ENCODE measurements at regions not wholly inside any gene's neighbourhood (a gene's known extent, or its start where the extent isn't known, plus 50 kb on each side); places are given as distances from the start of the nearest gene placed in this dataset.
"Not testable (repeated sequence)": the region's sequence is repeated elsewhere in the genome, so short reads cannot be mapped to it uniquely, and the experiment has no call there.

- Histone ChIP-seq H3K4me1 (ENCODE audit: low read length) (peaks cover 3% of the 10 kb centered on the region; the same call in 1 of the 2 replicates), H3K9me3 (replicated peaks; ENCODE audit: insufficient read depth, low read length) (no peaks in the 10 kb centered on the region), H2AFZ (ENCODE audit: low read length) (no peak overlapping the region), H3K79me2 (ENCODE audit: low read length) (no peaks in the 10 kb centered on the region), H3K9ac (ENCODE audit: low read length) (no peak overlapping the region), H3F3A (ENCODE audit: insufficient read depth, low read length) (peaks cover 5% of the 10 kb centered on the region), H4K20me1 (ENCODE audit: insufficient read depth, low read length) (no peaks in the 10 kb centered on the region), H3K36me3 (replicated peaks; ENCODE audit: insufficient read depth, low read length) (no peaks in the 10 kb centered on the region), H3K27ac (ENCODE audit: low read length) (no peak overlapping the region), H3K27me3 (replicated peaks; ENCODE audit: insufficient read depth, low read length) (peaks cover 13% of the 10 kb centered on the region), H3K4me3 (ENCODE audit: low read length) (no peak overlapping the region), H3K4me2 (ENCODE audit: low read depth, low read length) (no peak overlapping the region), H3K9me2 (replicated peaks; ENCODE audit: insufficient read depth, low read length) (no peaks in the 10 kb centered on the region)
- DNase-seq, result no peak
- no peak for TF ChIP-seq EZH2phosphoT487 (IDR thresholded peaks at IDR 0.05; ENCODE audit: low read length)
- TF ChIP-seq, protein P1, sequence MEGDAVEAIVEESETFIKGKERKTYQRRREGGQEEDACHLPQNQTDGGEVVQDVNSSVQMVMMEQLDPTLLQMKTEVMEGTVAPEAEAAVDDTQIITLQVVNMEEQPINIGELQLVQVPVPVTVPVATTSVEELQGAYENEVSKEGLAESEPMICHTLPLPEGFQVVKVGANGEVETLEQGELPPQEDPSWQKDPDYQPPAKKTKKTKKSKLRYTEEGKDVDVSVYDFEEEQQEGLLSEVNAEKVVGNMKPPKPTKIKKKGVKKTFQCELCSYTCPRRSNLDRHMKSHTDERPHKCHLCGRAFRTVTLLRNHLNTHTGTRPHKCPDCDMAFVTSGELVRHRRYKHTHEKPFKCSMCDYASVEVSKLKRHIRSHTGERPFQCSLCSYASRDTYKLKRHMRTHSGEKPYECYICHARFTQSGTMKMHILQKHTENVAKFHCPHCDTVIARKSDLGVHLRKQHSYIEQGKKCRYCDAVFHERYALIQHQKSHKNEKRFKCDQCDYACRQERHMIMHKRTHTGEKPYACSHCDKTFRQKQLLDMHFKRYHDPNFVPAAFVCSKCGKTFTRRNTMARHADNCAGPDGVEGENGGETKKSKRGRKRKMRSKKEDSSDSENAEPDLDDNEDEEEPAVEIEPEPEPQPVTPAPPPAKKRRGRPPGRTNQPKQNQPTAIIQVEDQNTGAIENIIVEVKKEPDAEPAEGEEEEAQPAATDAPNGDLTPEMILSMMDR (IDR thresholded peaks at IDR 0.05; ENCODE audit: low read length), result no peak
- TF ChIP-seq EZH2 (optimal IDR thresholded peaks at IDR 0.05; ENCODE audit: low read depth, low read length), result no peak
Measured at GRCh38 chr3:103516950-103517349, 1082.1 kb downstream of the ZPLD1 start.

GRCh38 chr3:103531327-103531726 lies 1096.5 kb downstream of the ZPLD1 start:
- not testable (repeated sequence) for H3K4me1 ChIP-seq (ENCODE audit: low read length); H3K36me3 ChIP-seq (replicated peaks; ENCODE audit: insufficient read depth, low read length); H3K9me3 ChIP-seq (replicated peaks; ENCODE audit: insufficient read depth, low read length); H3K27me3 ChIP-seq (replicated peaks; ENCODE audit: insufficient read depth, low read length); H3K79me2 ChIP-seq (ENCODE audit: low read length); H3K9ac ChIP-seq (ENCODE audit: low read length); H3K4me3 ChIP-seq (ENCODE audit: low read length); H2AFZ ChIP-seq (ENCODE audit: low read length); H3K27ac ChIP-seq (ENCODE audit: low read length); DNase-seq; H3K9me2 ChIP-seq (replicated peaks; ENCODE audit: insufficient read depth, low read length); H3K4me2 ChIP-seq (ENCODE audit: low read depth, low read length); H3F3A ChIP-seq (ENCODE audit: insufficient read depth, low read length); H4K20me1 ChIP-seq (ENCODE audit: insufficient read depth, low read length)

- no peaks in the 10 kb centered on the region for H3K4me1 ChIP-seq (ENCODE audit: low read length)
- H3F3A ChIP-seq (ENCODE audit: insufficient read depth, low read length), result no peaks in the 10 kb centered on the region
- H3K9me3 ChIP-seq (replicated peaks; ENCODE audit: insufficient read depth, low read length), result no peaks in the 10 kb centered on the region
- H3K79me2 ChIP-seq (ENCODE audit: low read length), result no peaks in the 10 kb centered on the region
- no peaks in the 10 kb centered on the region for H3K36me3 ChIP-seq (replicated peaks; ENCODE audit: insufficient read depth, low read length)
- TF ChIP-seq EZH2phosphoT487 (IDR thresholded peaks at IDR 0.05; ENCODE audit: low read length) (no peak), EZH2 (optimal IDR thresholded peaks at IDR 0.05; ENCODE audit: low read depth, low read length) (no peak)
- TF ChIP-seq, protein P1 (IDR thresholded peaks at IDR 0.05; ENCODE audit: low read length), result no peak
- H3K27ac ChIP-seq (ENCODE audit: low read length), result no peak overlapping the region
- no peak for DNase-seq
- no peaks in the 10 kb centered on the region for H3K27me3 ChIP-seq (replicated peaks; ENCODE audit: insufficient read depth, low read length)
- H4K20me1 ChIP-seq (ENCODE audit: insufficient read depth, low read length), result no peaks in the 10 kb centered on the region
- no peak overlapping the region for H3K9ac ChIP-seq (ENCODE audit: low read length)
- no peak overlapping the region for H2AFZ ChIP-seq (ENCODE audit: low read length)
- H3K4me2 ChIP-seq (ENCODE audit: low read depth, low read length), result no peak overlapping the region
- H3K9me2 ChIP-seq (replicated peaks; ENCODE audit: insufficient read depth, low read length), result no peaks in the 10 kb centered on the region
- H3K4me3 ChIP-seq (ENCODE audit: low read length), result no peak overlapping the region
Measured at GRCh38 chr3:103532986-103533385, 1098.2 kb downstream of the ZPLD1 start.

GRCh38 chr3:103554451-103554850 lies 1119.6 kb downstream of the ZPLD1 start:
- Histone ChIP-seq H3K9me2 (replicated peaks; ENCODE audit: insufficient read depth, low read length) (no peaks in the 10 kb centered on the region), H3K9ac (ENCODE audit: low read length) (no peak overlapping the region), H3K27me3 (replicated peaks; ENCODE audit: insufficient read depth, low read length) (no peaks in the 10 kb centered on the region), H3K27ac (ENCODE audit: low read length) (no peak overlapping the region), H3F3A (ENCODE audit: insufficient read depth, low read length) (no peaks in the 10 kb centered on the region), H3K36me3 (replicated peaks; ENCODE audit: insufficient read depth, low read length) (no peaks in the 10 kb centered on the region), H3K4me1 (ENCODE audit: low read length) (no peaks in the 10 kb centered on the region), H3K4me3 (ENCODE audit: low read length) (no peak overlapping the region), H4K20me1 (ENCODE audit: insufficient read depth, low read length) (no peaks in the 10 kb centered on the region), H3K9me3 (replicated peaks; ENCODE audit: insufficient read depth, low read length) (no peaks in the 10 kb centered on the region), H3K4me2 (ENCODE audit: low read depth, low read length) (no peak overlapping the region), H2AFZ (ENCODE audit: low read length) (no peak overlapping the region), H3K79me2 (ENCODE audit: low read length) (no peaks in the 10 kb centered on the region)
- DNase-seq, result no peak
- TF ChIP-seq, protein P1 (IDR thresholded peaks at IDR 0.05; ENCODE audit: low read length), result no peak
- TF ChIP-seq EZH2 (optimal IDR thresholded peaks at IDR 0.05; ENCODE audit: low read depth, low read length), result no peak
- TF ChIP-seq EZH2phosphoT487 (IDR thresholded peaks at IDR 0.05; ENCODE audit: low read length), result no peak

- not testable (repeated sequence) for H3K9ac ChIP-seq (ENCODE audit: low read length); DNase-seq; H3K27me3 ChIP-seq (replicated peaks; ENCODE audit: insufficient read depth, low read length); H3K4me2 ChIP-seq (ENCODE audit: low read depth, low read length); H3K9me3 ChIP-seq (replicated peaks; ENCODE audit: insufficient read depth, low read length); H3K9me2 ChIP-seq (replicated peaks; ENCODE audit: insufficient read depth, low read length); H3K36me3 ChIP-seq (replicated peaks; ENCODE audit: insufficient read depth, low read length); H2AFZ ChIP-seq (ENCODE audit: low read length); H3K79me2 ChIP-seq (ENCODE audit: low read length); H3K27ac ChIP-seq (ENCODE audit: low read length); H3K4me3 ChIP-seq (ENCODE audit: low read length); H4K20me1 ChIP-seq (ENCODE audit: insufficient read depth, low read length); H3K4me1 ChIP-seq (ENCODE audit: low read length); H3F3A ChIP-seq (ENCODE audit: insufficient read depth, low read length)
Measured at GRCh38 chr3:103564116-103564515, 1129.3 kb downstream of the ZPLD1 start.

Data from MM.1S (cell line).